Astrocyte (in vitro differentiated cells and primary cell): ENCODE measurements at regions not wholly inside any gene's neighbourhood (a gene's known extent, or its start where the extent isn't known, plus 50 kb on each side); places are given as distances from the start of the nearest gene placed in this dataset.

ENCODE experiments used
- EZH2 ChIP-seq: IDR thresholded peaks from 2 replicates; pipeline ENCODE4 v1.6.1; 2012; ENCODE audit warnings: mild to moderate bottlenecking, low read length, inconsistent platforms; ENCODE audit not compliant: insufficient read depth
- TF ChIP-seq, protein P1 (sequence below): IDR thresholded peaks from 2 replicates; pipeline ENCODE4 v1.5.1; 2011; ENCODE audit warnings: low read depth, mild to moderate bottlenecking, inconsistent platforms, low read length, moderate library complexity; ENCODE audit not compliant: insufficient read depth

DNA sequence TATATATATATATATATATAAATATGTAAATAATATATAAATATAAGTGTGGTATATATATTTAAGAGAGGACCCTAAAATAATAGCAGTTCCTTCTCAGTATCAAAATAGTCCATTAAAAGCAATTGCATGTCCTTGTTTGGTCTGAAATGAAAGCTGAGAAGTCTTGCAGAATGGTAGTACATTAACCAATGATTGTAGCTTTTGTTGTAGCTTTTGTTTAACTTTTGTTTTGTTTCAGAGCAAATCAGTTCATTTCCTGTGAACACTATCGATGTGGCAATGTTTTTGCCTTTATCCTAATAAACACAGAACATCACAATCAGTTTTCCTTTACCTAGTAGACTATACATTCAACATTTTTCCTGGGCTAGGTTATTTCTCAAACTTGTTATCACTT, 1256.2 kb upstream of the SPRY2 start:
- TF ChIP-seq, protein P1, sequence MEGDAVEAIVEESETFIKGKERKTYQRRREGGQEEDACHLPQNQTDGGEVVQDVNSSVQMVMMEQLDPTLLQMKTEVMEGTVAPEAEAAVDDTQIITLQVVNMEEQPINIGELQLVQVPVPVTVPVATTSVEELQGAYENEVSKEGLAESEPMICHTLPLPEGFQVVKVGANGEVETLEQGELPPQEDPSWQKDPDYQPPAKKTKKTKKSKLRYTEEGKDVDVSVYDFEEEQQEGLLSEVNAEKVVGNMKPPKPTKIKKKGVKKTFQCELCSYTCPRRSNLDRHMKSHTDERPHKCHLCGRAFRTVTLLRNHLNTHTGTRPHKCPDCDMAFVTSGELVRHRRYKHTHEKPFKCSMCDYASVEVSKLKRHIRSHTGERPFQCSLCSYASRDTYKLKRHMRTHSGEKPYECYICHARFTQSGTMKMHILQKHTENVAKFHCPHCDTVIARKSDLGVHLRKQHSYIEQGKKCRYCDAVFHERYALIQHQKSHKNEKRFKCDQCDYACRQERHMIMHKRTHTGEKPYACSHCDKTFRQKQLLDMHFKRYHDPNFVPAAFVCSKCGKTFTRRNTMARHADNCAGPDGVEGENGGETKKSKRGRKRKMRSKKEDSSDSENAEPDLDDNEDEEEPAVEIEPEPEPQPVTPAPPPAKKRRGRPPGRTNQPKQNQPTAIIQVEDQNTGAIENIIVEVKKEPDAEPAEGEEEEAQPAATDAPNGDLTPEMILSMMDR: no peak
- no peak for TF ChIP-seq EZH2
